Neural progenitor cell (in vitro differentiated cells): ENCODE measurements at regions not wholly inside any gene's neighbourhood (a gene's known extent, or its start where the extent isn't known, plus 50 kb on each side); places are given as distances from the start of the nearest gene placed in this dataset.

Experiments used
- EZH2 ChIP-seq: fragments of 200-600 bp; sonication (generic); IDR thresholded peaks from 2 replicates; pipeline ENCODE4 v1.6.1; 2017; ENCODE audit warnings: antibody characterized with exemption, mild to moderate bottlenecking, moderate library complexity
- EZH2phosphoT487 ChIP-seq: fragments of 200-600 bp; sonication (generic); IDR thresholded peaks from 2 replicates; pipeline ENCODE4 v1.6.1; 2017; ENCODE audit warnings: antibody characterized with exemption
- TF ChIP-seq, protein P1 (sequence below): fragments of 200-600 bp; sonication (generic); IDR thresholded peaks from 2 replicates; pipeline ENCODE4 v1.5.1; 2017; ENCODE audit warnings: antibody characterized with exemption, mild to moderate bottlenecking

DNA sequence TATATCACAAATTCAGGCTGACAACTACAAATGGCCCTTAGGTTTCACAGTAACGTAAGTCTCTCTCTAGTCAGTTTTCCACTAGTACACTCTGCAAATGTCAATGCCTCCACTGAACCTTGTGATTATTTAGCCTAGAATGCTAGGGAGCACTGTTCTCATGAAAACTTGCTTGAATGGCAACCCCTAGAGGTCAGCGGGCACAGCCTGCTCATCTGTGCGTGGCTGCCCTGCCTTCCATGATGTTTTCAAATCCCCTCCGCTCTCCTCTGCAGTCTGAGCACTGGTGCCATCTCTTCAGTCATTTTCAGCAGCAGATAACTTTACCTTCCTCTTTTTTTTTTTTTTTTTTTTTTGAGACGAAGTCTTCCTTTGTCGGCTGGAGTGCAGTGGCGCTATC lies 84.1 kb upstream of the GULP1 start:
- TF ChIP-seq, protein P1, sequence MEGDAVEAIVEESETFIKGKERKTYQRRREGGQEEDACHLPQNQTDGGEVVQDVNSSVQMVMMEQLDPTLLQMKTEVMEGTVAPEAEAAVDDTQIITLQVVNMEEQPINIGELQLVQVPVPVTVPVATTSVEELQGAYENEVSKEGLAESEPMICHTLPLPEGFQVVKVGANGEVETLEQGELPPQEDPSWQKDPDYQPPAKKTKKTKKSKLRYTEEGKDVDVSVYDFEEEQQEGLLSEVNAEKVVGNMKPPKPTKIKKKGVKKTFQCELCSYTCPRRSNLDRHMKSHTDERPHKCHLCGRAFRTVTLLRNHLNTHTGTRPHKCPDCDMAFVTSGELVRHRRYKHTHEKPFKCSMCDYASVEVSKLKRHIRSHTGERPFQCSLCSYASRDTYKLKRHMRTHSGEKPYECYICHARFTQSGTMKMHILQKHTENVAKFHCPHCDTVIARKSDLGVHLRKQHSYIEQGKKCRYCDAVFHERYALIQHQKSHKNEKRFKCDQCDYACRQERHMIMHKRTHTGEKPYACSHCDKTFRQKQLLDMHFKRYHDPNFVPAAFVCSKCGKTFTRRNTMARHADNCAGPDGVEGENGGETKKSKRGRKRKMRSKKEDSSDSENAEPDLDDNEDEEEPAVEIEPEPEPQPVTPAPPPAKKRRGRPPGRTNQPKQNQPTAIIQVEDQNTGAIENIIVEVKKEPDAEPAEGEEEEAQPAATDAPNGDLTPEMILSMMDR: no peak
- TF ChIP-seq EZH2 (no peak), EZH2phosphoT487 (no peak)
